GM19438 (cell line): ENCODE measurements at regions not wholly inside any gene's neighbourhood (a gene's known extent, or its start where the extent isn't known, plus 50 kb on each side); places are given as distances from the start of the nearest gene placed in this dataset.

Experiments used
- ATAC-seq: cut with Tn5 transposase; IDR thresholded peaks from one replicate; pipeline ENCODE4 v1.9.1; 2021; ENCODE audit warnings: low read depth; ENCODE audit not compliant: unreplicated experiment

- ATAC-seq = no peak
These were observed 328.4 kb downstream of the LPIN1 start for GRCh38 chr2:12074845-12075217.

- ATAC-seq = no peak
These were observed 329.2 kb downstream of the LPIN1 start for GRCh38 chr2:12075603-12076002.

- ATAC-seq = no peak
These were observed 330.4 kb downstream of the LPIN1 start for GRCh38 chr2:12076810-12077209.

GRCh38 chr2:12080360-12080759 is 333.9 kb downstream of the LPIN1 start:
- ATAC-seq = no peak

GRCh38 chr2:12081481-12082210 is 335.2 kb downstream of the LPIN1 start:
- ATAC-seq = no peak

- no peak for ATAC-seq
These were observed 336.7 kb downstream of the LPIN1 start for GRCh38 chr2:12083081-12083581.

- no peak for ATAC-seq
These were observed 337.4 kb downstream of the LPIN1 start for GRCh38 chr2:12083713-12084419.

- no peak for ATAC-seq
These were observed 340.7 kb downstream of the LPIN1 start for GRCh38 chr2:12087175-12087574.

GRCh38 chr2:12087671-12088380 is 341.4 kb downstream of the LPIN1 start:
- no peak for ATAC-seq

GRCh38 chr2:12089001-12089400 is 342.6 kb downstream of the LPIN1 start:
- no peak for ATAC-seq

GRCh38 chr2:12089496-12089895 is 343.1 kb downstream of the LPIN1 start:
- ATAC-seq = no peak

- no peak for ATAC-seq
These were observed 343.6 kb downstream of the LPIN1 start for GRCh38 chr2:12090072-12090471.

GRCh38 chr2:12090590-12090989 is 344.2 kb downstream of the LPIN1 start:
- ATAC-seq = no peak

GRCh38 chr2:12091201-12091806 is 344.9 kb downstream of the LPIN1 start:
- ATAC-seq = no peak

- ATAC-seq = no peak
These were observed 347.7 kb downstream of the LPIN1 start for GRCh38 chr2:12094134-12094533.

GRCh38 chr2:12096051-12096787 is 349.8 kb downstream of the LPIN1 start:
- no peak for ATAC-seq

GRCh38 chr2:12096788-12097449 is 350.5 kb downstream of the LPIN1 start:
- no peak for ATAC-seq

GRCh38 chr2:12097859-12098258 is 351.4 kb downstream of the LPIN1 start:
- no peak for ATAC-seq

- no peak for ATAC-seq
These were observed 352.9 kb downstream of the LPIN1 start for GRCh38 chr2:12099374-12099773.

GRCh38 chr2:12102679-12103078 is 356.2 kb downstream of the LPIN1 start:
- no peak for ATAC-seq
